GM12873 (cell line): ENCODE measurements at regions not wholly inside any gene's neighbourhood (a gene's known extent, or its start where the extent isn't known, plus 50 kb on each side); places are given as distances from the start of the nearest gene placed in this dataset.

ENCODE experiments used
- TF ChIP-seq, protein P1 (sequence below): IDR thresholded peaks from 2 replicates; pipeline ENCODE4 v1.5.1; 2012; ENCODE audit warnings: low read depth, mild to moderate bottlenecking, moderate library complexity, low read length, control low read depth; ENCODE audit not compliant: insufficient read depth; ENCODE audit errors: missing control alignments

DNA sequence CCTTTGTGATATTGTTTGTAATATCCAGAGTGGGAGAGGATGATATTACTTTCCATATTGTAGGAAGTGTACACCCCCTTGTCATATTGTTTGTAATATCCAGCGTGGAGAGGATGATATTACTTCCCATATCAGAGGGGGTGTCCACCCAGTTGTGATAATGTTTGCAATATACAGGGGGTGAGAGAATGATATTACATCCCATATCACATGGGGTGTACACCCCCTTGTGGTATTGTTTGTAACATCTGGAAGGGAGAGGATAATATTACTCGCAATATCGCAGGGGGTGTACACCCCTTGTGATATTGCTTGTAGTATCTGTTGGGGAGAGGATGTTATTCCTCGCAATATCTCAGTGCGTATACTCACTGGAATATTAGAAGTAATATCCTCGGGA lies 61.5 kb downstream of the PRSS23 start:
- TF ChIP-seq, protein P1, sequence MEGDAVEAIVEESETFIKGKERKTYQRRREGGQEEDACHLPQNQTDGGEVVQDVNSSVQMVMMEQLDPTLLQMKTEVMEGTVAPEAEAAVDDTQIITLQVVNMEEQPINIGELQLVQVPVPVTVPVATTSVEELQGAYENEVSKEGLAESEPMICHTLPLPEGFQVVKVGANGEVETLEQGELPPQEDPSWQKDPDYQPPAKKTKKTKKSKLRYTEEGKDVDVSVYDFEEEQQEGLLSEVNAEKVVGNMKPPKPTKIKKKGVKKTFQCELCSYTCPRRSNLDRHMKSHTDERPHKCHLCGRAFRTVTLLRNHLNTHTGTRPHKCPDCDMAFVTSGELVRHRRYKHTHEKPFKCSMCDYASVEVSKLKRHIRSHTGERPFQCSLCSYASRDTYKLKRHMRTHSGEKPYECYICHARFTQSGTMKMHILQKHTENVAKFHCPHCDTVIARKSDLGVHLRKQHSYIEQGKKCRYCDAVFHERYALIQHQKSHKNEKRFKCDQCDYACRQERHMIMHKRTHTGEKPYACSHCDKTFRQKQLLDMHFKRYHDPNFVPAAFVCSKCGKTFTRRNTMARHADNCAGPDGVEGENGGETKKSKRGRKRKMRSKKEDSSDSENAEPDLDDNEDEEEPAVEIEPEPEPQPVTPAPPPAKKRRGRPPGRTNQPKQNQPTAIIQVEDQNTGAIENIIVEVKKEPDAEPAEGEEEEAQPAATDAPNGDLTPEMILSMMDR: no peak

DNA sequence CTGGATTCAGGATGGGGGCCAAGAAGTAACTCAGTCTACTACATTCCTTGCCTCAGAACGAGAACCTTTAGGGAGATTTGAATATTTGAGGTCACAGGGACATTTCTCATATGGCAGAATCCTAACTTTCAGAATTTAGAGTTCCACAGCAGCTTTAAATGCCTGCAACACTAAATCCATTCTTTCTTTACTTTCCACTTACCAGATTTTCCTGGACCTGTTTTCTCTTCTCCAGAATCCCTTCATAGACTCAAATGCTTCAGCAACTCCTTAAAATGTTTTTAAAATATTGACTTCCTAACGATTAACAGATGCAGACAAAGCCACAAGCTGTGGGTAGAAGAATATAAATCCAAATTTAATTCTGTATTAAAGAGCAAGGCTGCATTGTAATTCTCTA lies 63.1 kb downstream of the PRSS23 start:
- TF ChIP-seq, protein P1: no peak

DNA sequence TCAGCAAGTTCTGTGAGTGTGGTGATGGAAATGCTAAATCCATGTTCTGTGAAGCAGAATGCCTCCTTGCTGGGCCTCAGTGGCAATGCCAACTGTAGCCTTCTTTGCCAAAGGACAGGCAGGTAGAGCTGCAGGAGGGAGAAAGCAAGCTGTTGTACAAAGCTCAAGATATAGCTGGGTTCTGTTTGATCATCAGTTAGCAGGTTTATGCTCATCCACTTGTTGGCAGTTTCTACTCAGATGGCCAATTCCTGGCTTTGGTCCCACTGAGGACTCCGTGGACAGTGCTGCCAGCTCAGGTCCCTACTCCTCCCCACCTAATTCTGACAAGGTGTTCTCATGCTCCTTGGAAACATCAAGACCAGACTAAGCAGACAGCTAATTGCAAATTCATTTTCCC lies 65.1 kb downstream of the PRSS23 start:
- TF ChIP-seq, protein P1: no peak

DNA sequence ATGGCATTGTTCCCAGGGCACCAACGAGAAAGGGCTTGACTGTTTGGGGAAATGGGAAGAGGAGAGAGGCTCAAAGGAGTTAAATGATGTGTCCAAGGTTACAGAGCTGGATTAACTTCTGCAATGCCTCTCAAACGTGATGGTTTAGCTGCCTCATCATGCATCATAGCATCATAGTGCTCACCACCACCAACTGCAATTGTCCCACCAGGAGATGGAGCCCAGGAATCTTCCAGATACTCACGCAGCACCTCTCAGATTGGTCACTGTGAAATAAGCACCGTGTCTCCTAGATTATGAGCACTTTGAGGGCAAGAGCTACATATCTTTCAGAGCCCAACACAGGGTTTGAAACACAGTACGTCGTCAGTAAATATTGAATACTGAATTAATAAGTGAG lies 69.2 kb downstream of the PRSS23 start:
- TF ChIP-seq, protein P1: no peak

DNA sequence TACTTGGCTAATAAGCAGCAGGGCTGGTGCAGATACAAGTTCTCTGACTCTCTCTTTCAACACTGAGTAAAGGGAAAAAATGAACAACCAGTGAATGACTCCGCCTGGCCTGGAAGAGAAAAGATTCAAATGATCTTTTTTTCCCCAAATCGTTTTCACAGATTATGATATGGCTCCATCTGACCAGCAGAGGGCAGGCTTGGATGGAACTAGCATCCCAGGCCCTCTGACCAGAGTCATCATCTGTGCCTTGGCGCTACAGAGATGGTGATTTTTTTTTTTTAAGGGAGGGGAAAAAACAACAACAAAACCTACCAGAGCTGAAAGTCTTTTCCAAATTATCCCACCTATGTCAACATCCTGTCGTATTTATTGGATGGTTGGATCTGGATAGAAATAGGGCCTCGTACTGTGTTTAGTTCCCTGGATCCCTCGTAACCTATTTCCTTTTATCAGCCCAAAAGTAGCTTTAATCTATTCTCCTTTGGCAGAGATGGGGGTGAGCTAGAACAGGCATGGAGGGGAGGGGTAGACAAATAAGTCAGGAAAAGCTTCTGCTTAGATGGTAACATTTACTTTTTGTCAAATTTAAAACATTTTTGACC lies 69.7 kb downstream of the PRSS23 start:
- TF ChIP-seq, protein P1: peak; percentile 76

DNA sequence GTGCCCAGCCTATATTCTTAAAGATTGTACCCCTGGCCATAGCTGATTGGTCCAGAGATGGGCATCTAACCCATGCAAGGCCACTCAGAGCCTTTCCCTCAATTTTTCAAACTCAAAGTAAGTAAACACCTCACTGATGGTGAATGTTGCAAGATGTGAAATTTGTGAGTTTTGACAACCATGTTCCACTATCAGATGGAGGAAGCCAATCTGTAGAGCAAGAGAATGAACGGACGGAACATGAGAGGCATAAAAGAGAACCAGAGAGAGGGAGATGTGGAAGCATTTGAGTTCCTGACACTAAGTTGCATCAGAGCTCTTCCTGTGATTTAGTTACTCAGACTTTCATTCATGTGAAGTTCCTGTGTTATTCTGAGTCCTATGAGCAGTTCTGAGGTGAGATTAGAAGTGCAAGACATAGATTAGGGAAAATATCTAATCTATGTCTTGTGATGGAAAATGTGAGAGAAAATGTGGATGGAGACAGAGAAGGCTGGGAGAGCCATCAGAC lies 73.3 kb downstream of the PRSS23 start:
- TF ChIP-seq, protein P1: no peak

DNA sequence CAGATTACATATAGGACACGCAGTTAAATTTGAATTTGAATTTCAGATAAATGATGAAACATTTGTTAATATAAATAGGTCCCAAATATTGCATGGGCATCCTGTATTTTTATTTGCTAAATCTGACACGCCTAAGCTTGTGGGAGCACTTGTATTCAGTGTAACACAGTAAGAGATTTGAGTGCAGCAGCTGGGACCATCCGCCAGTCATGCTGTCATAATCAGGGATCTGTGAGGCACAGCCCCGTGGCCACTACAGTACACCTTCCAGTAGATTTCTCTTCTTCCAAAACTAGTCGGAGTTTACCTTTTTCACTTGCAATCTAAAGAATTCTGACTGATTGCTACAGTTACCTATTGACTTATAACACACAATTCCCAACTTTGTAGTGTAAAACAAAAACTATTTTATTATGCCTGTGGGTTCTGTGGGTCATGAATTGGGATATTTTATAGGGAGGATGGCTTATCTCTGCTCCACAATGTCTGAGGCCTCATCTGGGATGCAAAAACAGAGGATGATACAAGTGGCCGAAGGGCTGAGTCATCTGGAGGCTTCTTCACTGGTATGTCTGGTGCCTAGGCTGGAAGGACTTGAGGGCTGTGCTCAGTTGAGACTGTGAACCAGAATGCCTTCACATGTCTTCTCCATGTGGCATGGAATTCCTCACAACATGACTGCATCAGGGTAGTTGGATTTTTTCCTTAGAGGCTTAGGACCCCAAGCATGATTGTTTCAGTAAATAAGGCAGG lies 74.1 kb downstream of the PRSS23 start:
- TF ChIP-seq, protein P1: no peak
